ENCODE measurements at regions not wholly inside any gene's neighbourhood (a gene's known extent, or its start where the extent isn't known, plus 50 kb on each side); places are given as distances from the start of the nearest gene placed in this dataset.

DNA sequence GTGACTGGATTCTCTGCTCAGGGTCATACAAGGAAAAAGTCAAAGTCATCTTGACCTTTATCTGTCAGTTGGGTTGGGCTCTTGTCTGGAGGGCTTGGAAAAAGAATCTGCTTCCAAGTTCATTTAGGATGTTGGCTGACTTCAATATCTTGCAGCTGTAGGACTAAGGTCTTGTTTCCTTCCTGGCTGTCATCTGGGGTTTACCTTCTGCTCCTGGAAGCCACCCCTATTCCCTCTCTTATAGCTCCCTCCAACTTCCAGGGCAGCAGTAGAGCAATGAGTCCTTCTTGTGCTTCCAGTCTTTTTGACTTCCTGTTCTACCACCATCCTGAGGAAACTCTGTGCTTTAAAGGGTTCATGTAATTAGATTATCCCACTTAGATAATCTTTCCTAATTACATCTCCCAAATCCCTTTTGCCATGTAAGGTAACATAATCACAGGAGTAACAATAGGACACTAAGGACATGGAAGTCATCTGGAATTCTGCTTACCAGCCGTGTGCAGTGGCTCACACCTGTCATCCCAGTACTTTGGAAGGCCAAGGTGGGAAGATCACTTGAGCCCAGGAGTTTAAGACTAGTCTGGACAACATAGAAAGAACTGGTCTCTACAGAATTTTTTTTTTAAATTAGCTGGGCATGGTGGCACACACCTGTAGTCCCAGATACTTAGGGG, 170.7 kb upstream of the KITLG start:
- Histone ChIP-seq H3K4me3 (ENCODE audit: low read length) (no peak overlapping the region), H3K36me3 (ENCODE audit: insufficient read depth, low read length) (no peaks in the 10 kb centered on the region), H3K4me2 (ENCODE audit: low read length) (no peak overlapping the region), H3F3A (ENCODE audit: insufficient read depth, low read length, poor library complexity, severe bottlenecking) (no peaks in the 10 kb centered on the region), H3K27me3 (ENCODE audit: insufficient read depth, low read depth, low read length) (no peaks in the 10 kb centered on the region), H3K27ac (ENCODE audit: low read length) (no peak overlapping the region), H3K79me2 (replicated peaks; ENCODE audit: insufficient read depth, low read length) (no peaks in the 10 kb centered on the region), H3K9ac (ENCODE audit: low read length) (no peak overlapping the region), H2AFZ (ENCODE audit: low read depth, low read length) (no peak overlapping the region), H4K20me1 (ENCODE audit: insufficient read depth) (no peaks in the 10 kb centered on the region), H3K9me2 (ENCODE audit: insufficient read depth, low read length) (no peaks in the 10 kb centered on the region), H3K9me3 (ENCODE audit: low read length) (no peaks in the 10 kb centered on the region)
- TF ChIP-seq TAF1 (IDR thresholded peaks at IDR 0.05; ENCODE audit: low read depth) (no peak), MXI1 (conservative IDR thresholded peaks at IDR 0.05; ENCODE audit: poor library complexity, severe bottlenecking) (no peak), POLR2AphosphoS5 (IDR thresholded peaks at IDR 0.05) (no peak), EP300 (conservative IDR thresholded peaks at IDR 0.05; ENCODE audit: poor library complexity, severe bottlenecking) (no peak), RAD21 (conservative IDR thresholded peaks at IDR 0.05) (no peak), EZH2 (IDR thresholded peaks at IDR 0.05; ENCODE audit: borderline replicate concordance, insufficient read depth, low read length, poor library complexity, severe bottlenecking) (no peak), SMC3 (conservative IDR thresholded peaks at IDR 0.05; ENCODE audit: poor library complexity) (no peak), REST (IDR thresholded peaks at IDR 0.05; ENCODE audit: borderline replicate concordance) (no peak)
- TF ChIP-seq, protein P1, sequence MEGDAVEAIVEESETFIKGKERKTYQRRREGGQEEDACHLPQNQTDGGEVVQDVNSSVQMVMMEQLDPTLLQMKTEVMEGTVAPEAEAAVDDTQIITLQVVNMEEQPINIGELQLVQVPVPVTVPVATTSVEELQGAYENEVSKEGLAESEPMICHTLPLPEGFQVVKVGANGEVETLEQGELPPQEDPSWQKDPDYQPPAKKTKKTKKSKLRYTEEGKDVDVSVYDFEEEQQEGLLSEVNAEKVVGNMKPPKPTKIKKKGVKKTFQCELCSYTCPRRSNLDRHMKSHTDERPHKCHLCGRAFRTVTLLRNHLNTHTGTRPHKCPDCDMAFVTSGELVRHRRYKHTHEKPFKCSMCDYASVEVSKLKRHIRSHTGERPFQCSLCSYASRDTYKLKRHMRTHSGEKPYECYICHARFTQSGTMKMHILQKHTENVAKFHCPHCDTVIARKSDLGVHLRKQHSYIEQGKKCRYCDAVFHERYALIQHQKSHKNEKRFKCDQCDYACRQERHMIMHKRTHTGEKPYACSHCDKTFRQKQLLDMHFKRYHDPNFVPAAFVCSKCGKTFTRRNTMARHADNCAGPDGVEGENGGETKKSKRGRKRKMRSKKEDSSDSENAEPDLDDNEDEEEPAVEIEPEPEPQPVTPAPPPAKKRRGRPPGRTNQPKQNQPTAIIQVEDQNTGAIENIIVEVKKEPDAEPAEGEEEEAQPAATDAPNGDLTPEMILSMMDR (IDR thresholded peaks at IDR 0.05; ENCODE audit: poor library complexity, severe bottlenecking): no peak

DNA sequence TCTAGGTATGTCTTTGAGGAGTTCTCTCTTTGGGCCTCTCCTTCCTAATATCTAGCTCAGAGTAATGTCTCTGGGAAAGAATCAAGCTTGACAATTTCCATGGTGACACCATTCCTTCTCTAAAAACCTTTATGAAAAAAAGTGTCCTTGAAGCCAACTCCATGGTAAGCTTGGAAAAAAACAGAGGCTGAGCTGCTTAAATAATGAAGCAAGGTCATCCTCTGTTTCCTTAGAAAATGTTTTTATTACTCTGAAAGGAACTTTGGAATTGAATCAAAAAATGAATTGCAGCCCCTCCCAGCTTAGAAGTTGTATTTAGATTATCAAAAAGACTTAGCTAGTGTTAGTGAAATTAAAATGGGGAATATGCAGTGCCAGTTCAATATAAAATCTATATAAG, 166.1 kb upstream of the KITLG start:
- Histone ChIP-seq H3K27me3 (ENCODE audit: insufficient read depth, low read depth, low read length) (no peaks in the 10 kb centered on the region), H2AFZ (ENCODE audit: low read depth, low read length) (no peak overlapping the region), H3K9ac (ENCODE audit: low read length) (no peak overlapping the region), H3K79me2 (replicated peaks; ENCODE audit: insufficient read depth, low read length) (no peaks in the 10 kb centered on the region), H3K9me3 (ENCODE audit: low read length) (no peaks in the 10 kb centered on the region), H3K9me2 (ENCODE audit: insufficient read depth, low read length) (no peaks in the 10 kb centered on the region), H3F3A (ENCODE audit: insufficient read depth, low read length, poor library complexity, severe bottlenecking) (no peaks in the 10 kb centered on the region), H3K4me3 (ENCODE audit: low read length) (no peak overlapping the region), H4K20me1 (ENCODE audit: insufficient read depth) (no peaks in the 10 kb centered on the region), H3K4me2 (ENCODE audit: low read length) (no peak overlapping the region), H3K36me3 (ENCODE audit: insufficient read depth, low read length) (no peaks in the 10 kb centered on the region), H3K27ac (ENCODE audit: low read length) (no peak overlapping the region)
- TF ChIP-seq RAD21 (conservative IDR thresholded peaks at IDR 0.05): no peak
- TF ChIP-seq MXI1 (conservative IDR thresholded peaks at IDR 0.05; ENCODE audit: poor library complexity, severe bottlenecking): no peak
- no peak for TF ChIP-seq SMC3 (conservative IDR thresholded peaks at IDR 0.05; ENCODE audit: poor library complexity)
- TF ChIP-seq, protein P1 (IDR thresholded peaks at IDR 0.05; ENCODE audit: poor library complexity, severe bottlenecking): no peak
- TF ChIP-seq EP300 (conservative IDR thresholded peaks at IDR 0.05; ENCODE audit: poor library complexity, severe bottlenecking): no peak
- no peak for TF ChIP-seq TAF1 (IDR thresholded peaks at IDR 0.05; ENCODE audit: low read depth)
